Sigmoid colon (tissue), 4 donors: ENCODE measurements at regions not wholly inside any gene's neighbourhood (a gene's known extent, or its start where the extent isn't known, plus 50 kb on each side); places are given as distances from the start of the nearest gene placed in this dataset.

Experiments
- POLR2AphosphoS5 ChIP-seq, 4 donors: sonication (generic); formaldehyde crosslinking; IDR thresholded peaks; one replicate each; pipeline ENCODE4 v1.6.1; 2017; ENCODE audit warnings: antibody characterized with exemption in 4 of 4
- TF ChIP-seq, protein P1 (sequence below), 4 experiments: fragments of 450-650 bp in 3 of 4; fragments of 200-600 bp in 1 of 4; IDR thresholded peaks; one replicate each; pipeline ENCODE4 v1.5.1; 2016 to 2019; ENCODE audit warnings: antibody characterized with exemption in 4 of 4, mild to moderate bottlenecking in 3 of 4, moderate library complexity in 2 of 4

DNA sequence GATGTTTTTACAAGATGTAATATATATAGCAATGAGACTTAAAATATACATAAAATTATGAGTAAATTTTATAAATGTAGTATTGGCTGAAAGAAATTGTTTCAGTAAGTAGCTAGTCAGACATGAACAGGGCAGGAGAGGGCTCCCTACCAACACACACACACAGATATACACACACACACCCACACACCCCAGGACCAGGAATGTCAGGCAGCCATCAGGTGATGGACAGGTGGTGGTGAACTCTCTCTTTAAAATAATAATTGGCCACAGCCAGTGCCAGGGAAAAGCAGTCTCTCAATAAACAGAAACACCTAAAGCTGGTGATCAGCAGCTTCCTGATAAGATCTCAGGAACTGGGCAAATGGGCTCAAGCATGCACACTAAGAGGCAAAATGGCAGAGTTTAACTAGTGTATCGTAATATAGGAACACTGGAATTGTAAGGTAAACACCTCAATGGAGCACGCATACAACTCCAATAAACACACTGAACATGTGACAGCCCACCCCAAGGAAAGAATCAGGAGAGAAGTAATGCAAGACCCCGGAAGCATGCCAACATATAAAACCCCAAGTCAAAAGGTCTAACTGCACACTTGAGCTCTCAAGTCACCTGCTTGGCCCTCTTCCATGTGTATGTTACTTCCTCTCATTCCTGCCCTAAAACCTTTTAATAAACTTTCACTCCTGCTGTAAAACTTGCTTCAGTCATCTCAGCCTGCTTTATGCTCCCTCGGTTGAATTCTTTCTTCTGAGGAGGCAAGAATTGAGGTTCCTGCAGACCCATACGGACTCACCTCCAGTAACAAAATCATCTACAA is 1034.1 kb upstream of the SEMA6D start:
- TF ChIP-seq POLR2AphosphoS5 (IDR thresholded peaks at IDR 0.05): no peak
- TF ChIP-seq, protein P1, sequence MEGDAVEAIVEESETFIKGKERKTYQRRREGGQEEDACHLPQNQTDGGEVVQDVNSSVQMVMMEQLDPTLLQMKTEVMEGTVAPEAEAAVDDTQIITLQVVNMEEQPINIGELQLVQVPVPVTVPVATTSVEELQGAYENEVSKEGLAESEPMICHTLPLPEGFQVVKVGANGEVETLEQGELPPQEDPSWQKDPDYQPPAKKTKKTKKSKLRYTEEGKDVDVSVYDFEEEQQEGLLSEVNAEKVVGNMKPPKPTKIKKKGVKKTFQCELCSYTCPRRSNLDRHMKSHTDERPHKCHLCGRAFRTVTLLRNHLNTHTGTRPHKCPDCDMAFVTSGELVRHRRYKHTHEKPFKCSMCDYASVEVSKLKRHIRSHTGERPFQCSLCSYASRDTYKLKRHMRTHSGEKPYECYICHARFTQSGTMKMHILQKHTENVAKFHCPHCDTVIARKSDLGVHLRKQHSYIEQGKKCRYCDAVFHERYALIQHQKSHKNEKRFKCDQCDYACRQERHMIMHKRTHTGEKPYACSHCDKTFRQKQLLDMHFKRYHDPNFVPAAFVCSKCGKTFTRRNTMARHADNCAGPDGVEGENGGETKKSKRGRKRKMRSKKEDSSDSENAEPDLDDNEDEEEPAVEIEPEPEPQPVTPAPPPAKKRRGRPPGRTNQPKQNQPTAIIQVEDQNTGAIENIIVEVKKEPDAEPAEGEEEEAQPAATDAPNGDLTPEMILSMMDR (IDR thresholded peaks at IDR 0.05): no peak
